Left renal pelvis (tissue), 4 donors: ENCODE measurements at regions not wholly inside any gene's neighbourhood (a gene's known extent, or its start where the extent isn't known, plus 50 kb on each side); places are given as distances from the start of the nearest gene placed in this dataset.

Experiments
- DNase-seq, 4 donors: peaks; one replicate each; pipeline ENCODE4 v3.0.0-alpha.2; 2013; ENCODE audit warnings: low read depth in 4 of 4, low spot score in 3 of 4

GRCh38 chr11:76277298-76278175, 71.2 kb upstream of the WNT11 start:
- no peak for DNase-seq

- DNase-seq: no peak
These were observed 70.5 kb upstream of the WNT11 start for GRCh38 chr11:76276781-76277155.

DNA sequence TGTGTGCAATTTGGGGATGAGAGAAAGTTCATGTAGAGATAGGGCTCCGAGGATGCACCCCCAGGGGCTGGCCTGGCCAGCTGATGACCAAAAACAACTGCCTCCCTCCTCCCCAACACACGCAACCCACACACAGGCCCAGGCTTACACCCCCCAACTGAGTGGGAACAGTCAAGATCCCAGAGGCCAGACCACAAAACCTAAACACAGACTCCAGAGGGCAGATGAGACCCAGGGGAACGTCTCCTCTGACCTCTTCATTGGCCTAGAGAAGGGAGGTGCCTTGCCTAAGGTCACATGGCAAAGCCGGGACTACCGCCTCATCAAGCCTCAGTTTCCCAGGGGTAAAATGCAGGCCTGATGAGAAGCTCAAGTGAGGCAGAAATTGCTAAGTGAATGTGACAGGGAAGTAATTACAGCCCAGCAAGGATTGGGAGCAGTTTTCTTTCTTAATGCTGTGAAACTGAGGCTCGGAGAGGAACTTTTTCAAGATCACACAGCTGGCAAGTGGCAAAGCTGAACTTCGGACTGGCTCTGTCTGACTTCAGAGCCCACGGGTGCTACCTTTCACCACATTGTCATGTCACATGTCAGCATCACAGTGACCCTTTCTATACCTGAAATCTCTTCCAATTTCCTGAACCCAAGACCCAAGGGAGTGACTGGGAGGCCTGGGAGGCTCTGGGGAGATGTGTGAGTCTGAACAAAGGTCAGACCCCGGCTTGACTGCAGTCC, 69.9 kb upstream of the WNT11 start:
- no peak for DNase-seq

DNA sequence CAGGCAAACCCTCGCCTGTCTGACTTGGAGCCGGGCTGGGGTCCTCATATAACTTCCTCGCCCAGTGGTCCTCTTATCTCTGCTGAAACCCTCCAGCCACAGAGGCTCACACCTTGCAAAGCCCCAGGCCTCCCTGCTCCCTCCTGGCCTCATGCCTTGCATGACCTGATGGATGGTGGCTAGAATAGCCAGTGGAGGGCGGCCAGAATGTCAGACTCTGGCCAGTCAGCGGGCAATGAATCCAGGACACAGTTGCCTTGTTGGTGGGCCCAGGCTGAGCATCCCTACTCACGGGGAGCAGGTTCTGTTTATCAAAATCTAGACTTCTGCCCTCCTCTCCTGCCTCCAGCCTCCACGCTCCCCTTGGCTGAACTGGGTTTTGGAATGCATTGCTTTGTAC, 69.1 kb upstream of the WNT11 start:
- DNase-seq: no peak

- no peak for DNase-seq
These were observed 64.8 kb upstream of the WNT11 start for GRCh38 chr11:76271068-76271467.

- DNase-seq: no peak
These were observed 64.1 kb upstream of the WNT11 start for GRCh38 chr11:76270389-76270788.

- DNase-seq: no peak
These were observed 63.5 kb upstream of the WNT11 start for GRCh38 chr11:76269661-76270261.

- no peak for DNase-seq
These were observed 62.9 kb upstream of the WNT11 start for GRCh38 chr11:76269247-76269646.

GRCh38 chr11:76268498-76268897, 62.2 kb upstream of the WNT11 start:
- no peak for DNase-seq

DNA sequence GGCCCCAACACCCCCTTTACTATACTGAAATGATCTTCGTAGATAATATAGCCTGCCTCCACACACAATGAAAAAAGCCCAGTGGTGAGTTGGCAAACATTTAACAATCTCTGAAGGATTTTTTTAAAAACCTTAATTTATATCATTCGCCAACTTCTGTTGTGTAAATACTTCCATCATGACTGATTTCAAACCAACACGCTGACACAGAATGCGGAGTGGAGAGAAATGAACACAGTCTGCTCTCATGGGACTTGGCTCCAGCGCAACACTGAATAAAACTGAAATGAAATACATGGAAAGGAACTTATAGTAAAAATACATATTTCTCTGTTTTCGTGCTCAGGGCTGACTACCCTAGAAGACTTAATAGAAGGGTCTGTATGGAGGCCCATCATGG, 61.3 kb upstream of the WNT11 start:
- no peak for DNase-seq

DNA sequence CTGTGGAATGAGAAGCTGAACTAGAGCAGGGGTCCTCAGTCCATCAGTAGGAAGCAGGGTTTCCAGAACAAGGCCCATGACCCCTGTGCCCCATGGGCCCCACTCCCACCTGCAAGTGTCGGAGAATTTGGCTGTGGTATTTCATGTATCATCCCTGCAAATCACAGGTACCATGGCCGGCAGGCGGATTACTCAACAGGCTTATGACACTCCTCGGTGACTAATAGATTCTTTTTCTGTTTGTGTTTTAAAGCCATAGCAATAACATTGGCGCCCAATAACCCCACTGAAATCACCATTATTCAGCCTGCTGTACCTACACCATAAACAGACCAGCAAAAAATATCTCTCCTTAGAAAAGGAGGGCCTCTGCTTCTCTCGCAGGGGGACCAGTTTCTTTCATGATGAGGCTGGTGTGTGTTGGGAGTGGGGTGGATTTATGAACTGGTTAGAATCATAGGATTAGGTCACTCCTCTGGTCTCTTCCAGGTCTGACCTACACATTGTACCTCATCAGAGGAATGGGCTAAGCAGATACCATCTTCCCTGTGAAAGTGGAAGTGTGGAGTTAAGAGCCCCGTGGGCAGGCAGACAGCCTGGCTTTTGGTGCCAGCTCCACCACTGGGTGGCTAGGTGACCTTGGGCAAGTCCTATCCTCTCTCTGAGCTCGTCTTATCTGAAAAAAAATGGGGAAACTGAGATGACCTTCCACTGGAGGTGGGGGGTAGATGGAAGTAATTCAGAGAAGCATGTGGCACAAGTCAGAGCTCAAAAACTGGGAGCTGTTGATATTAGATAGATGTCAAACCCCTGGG, 60.2 kb upstream of the WNT11 start:
- DNase-seq: no peak

GRCh38 chr11:76265771-76266241, 59.5 kb upstream of the WNT11 start:
- no peak for DNase-seq

- DNase-seq: no peak
These were observed 57.4 kb upstream of the WNT11 start for GRCh38 chr11:76263657-76264056.

DNA sequence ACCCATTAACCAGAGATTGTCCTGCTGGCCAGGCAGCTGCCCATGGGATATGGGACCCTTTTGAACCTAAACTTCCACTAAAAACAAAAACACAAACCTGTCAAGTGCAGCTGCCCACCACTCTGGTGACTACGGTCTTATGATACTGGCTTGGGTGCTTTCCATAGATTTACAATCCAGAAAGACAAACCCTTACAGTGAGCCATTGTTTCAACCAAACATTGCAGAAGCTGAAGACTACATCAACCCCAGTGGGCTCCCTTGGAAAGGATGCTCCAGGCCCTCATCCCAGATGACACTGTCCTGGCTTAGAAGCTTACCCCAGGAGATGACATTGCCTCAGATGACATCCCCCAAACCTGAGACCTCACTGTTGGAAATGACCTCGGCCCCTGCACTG, 56.9 kb upstream of the WNT11 start:
- no peak for DNase-seq

GRCh38 chr11:76260296-76260925, 54.1 kb upstream of the WNT11 start:
- DNase-seq: no peak

- DNase-seq: no peak
These were observed 53.1 kb upstream of the WNT11 start for GRCh38 chr11:76259299-76259908.

GRCh38 chr11:76257074-76257719, 50.9 kb upstream of the WNT11 start:
- DNase-seq: no peak

DNA sequence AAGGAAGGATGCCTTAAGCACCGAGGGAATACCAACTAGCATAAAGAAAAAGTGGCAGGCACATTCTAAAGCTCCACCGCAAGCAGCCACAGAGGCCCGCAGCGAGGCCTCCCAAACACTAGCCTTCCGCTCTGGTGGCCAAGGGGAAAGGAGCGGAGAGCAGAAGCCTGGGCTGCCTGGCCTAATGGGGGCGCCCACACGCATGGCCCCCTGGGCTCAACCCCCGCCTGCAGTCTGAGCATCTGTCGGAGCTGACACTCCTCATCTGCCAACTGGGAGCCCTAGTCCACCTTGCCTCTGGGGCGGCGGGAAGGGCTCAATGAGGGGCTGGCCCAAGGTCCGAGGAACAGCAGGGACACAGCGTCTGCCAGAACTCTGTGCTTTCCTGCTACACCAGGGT, 50.1 kb upstream of the WNT11 start:
- no peak for DNase-seq
